NCI-H526 (cell line): ENCODE measurements at regions not wholly inside any gene's neighbourhood (a gene's known extent, or its start where the extent isn't known, plus 50 kb on each side); places are given as distances from the start of the nearest gene placed in this dataset.

Experiments
- DNase-seq, 2 experiments: peaks; one replicate each; lab custom pipeline; 2025; lab: John Stamatoyannopoulos, UW

DNA sequence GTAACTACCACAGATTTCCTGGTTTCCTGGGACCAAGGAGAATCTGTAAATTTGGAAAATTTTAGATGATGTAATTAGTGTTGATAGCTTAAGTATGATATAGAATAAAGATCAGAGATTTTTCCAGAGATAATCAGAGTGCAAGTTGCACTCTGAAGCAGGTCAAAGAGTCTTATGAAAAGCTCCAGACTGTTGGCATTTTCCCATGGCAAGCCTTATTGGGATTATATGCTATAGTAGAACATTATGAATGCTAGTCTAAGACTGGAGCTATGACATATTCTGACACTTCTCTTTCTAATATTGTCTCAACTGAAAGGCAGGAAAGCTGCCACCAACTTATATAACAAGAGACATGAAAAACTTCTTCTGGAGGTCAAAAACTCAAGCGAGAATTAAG, 1638.3 kb upstream of the LRRTM1 start:
- DNase-seq: no peak

DNA sequence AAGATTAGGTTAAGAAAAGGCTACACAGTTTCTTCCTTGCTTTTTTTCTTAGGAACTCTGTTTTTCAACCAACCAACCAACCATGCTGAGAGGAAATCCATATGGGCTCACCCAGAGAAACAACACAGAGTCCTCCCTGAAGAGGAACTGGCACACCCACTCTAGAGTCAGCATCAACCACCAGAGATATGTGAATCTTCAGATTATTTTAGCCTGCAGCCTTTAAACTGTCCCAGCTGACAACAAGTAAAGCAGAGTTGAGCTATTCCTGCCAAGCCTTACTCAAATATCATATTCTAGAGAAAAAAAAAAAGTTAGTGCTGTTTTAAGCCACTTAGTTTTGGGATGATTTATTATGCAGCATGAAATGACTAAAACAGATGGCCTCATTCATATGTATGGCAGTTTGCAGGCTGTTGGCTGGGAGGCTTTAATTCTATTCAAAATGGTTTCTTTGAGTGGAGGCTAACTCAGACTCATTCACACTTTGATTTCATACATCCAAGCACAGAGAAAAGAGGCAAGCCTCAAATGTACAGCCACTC, 1637.7 kb upstream of the LRRTM1 start:
- no peak for DNase-seq

DNA sequence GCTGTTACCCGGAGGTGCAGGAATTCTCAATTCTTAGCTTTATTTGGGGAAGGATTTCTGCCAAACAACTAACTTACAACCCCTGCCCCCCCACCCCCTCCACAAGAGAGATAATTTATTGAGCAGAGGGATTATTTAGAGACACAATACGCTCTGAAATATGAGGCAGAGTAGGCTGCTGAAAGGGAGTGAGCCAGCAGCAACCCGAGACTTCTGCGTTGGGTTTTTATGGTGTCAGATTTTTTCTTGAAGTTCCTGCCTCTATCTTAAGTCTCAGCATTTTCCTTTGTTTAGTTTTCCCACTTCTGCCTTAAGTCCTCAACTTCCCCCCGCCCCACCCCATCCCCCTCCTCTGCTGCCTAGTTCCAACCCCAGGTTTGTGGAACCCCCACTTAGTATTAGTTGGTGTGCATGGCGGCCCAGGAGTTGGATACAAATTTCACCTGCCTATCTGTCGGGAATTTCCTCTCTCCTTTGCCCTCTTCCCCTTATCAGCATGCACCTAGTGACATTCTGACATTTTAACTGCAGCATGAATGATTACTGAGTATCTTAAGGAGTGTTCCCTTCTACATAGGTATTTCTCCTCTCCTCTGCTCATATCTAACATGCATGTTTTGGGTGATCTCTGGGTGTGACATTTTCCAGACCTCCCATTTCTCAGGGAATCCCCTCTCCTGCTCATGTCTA, 1635.9 kb upstream of the LRRTM1 start:
- no peak for DNase-seq

DNA sequence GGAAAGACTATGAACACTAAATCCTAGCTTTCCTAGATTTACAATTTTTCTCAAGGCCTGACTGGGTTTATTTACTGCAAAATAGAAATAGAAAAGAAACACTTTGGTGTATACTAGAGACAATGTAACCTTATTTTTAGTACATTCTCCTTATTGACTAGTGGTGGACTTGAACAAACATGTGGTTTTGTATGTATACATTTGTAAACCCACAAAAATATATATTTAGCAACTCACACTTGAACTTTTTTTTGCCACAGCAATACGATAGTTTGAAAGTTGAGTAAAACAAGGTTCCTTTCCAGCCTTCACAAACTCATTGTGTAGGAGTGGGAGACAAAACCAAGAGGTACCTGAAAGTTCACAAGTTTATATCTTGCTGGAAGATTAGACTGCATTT, 1633.4 kb upstream of the LRRTM1 start:
- DNase-seq: no peak

DNA sequence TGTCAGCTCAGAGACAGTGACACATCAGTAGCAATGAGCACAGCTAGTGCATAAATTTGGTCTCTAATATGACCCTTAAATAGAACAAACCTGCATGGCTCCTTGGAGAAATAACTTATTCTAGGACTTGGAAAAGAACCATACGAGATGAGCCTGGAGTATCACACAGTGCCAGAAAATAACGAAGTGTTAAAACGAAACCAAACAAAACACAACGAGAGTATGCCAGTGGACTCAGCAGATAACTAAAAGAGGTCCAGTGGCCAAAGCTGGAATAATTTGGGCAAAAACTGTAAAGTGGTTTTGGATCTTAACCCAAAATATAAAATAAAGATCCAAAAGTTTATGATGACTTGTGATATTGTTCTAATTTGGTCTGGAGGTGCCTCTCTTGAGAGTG, 1599.0 kb upstream of the LRRTM1 start:
- no peak for DNase-seq

DNA sequence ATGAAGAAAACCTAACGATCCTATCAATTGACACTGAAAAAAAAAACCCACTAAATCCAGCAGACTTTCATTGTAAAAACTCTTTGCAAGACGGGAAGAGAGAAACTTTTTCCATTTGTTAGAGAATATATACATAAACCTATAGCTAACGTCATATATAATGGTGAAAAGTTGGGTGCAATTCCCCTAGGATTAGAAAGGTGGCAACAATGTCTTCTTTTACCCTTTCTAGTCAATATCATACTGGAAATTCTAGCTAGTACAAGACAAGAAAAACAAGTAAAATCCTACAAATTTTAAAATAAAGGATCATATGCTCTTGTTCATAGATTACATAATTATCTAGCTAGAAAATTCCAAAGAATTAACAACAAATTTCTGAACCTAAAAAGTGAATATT, 1596.5 kb upstream of the LRRTM1 start:
- peak in 1 of 2 experiments; percentile 6 for DNase-seq

DNA sequence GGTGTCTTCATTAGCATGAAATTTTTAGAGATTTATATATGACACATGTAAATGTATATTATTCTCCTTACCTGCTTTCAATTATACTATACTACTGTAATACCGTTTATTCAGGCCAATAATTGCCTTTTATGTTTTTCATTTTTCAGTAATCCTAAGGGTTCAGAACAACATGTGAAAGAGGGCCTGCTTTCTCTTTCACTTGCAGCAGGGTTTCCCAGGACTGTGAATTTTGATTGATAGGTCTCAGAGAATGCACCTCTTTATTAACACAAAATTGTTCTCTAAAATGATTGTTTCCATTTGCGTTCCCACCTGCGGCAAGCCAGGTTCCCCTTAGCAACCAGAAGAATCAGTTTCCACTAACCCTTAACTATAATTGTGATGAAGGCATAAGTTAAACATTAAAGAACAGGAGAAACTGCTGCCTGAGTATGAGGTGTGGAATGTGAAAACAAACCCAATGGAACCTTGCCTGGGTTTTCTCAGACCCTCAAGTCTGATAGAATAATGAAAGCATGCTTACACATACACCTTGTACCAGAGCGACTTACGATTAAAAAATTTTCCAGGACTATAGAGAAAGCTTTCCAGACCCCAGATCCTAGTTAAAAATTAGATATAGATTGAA, 1591.2 kb upstream of the LRRTM1 start:
- no peak for DNase-seq

DNA sequence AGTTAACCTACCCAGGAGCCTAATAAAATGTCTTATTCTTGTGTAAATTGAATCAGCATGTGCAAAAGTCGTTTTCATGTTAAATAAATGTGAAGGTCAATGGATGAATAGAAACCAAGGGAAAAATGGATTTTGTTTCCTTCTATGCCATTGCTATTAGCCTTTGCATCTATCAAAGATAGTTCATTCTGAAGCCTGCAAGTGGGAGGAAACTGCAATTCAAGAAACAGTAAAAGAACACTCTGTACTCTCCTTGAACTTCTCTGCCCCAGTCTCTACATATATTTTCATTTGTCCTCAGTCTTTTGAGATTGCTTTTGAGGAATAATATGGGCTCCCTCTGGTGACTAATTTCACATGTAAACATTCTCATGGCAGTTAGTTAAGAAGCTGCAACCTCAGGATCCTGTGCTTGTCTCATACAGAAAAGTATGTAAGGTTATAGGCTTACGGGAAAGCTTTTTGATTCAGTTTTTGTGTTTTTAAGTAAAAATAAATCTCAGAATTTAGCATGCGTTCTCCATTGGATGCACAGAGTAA, 1590.0 kb upstream of the LRRTM1 start:
- DNase-seq: peak in 1 of 2 experiments; percentile 16

DNA sequence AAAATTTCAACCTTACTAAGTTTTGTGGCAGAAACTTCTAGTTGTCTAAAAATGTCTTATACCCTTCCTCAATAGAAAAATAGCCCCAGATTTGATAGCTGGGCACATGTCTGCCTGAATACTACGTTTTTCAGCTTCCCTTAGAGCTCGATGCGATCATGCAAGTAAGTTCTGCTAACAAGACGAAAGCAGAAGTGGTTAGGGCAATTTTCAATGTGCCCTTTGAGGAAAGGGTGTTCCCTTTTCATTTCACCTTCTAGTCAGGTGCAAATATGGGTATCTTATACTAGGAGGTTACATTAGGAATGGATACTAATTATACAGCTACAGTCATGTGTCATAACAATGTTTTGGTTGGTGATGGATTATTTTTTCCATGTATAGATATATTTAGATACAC, 1572.1 kb upstream of the LRRTM1 start:
- DNase-seq: no peak

DNA sequence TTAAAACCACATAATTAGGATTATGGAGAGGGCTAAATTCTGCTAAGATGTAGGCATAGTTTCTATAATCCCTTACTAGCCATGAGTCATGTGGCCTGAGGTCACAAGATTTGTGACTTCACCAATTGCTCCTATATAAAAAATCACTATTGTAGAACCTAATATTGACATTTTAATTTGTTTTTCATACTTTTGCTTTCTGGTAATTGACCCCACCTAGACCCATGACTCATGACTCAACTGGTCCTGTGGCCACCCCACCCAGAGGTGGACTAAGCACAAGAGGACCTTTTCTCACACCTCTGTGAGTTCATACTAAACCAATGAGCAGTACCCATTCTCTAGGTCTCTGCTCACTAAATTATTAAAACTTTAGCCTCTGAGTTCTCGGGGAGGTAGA, 1567.5 kb upstream of the LRRTM1 start:
- DNase-seq: no peak

DNA sequence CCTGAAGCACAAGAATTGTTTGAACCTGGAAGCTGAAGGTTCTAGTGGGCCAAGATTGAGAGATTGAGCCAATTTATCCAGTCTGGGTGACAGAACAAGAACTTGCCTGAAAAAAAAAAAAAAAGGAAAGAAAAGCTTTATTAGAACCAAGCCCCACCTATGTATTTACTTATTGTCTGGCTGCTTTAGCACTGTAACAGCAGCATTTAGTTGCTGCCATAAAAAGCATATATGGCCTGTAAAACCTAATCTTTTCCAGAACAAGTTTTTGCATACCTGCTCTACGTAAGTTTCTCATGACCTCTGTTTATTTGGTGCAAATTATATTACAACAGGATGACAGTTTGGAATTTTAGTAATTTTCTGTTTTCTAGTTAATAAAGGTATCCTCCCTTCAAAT, 1565.6 kb upstream of the LRRTM1 start:
- no peak for DNase-seq

DNA sequence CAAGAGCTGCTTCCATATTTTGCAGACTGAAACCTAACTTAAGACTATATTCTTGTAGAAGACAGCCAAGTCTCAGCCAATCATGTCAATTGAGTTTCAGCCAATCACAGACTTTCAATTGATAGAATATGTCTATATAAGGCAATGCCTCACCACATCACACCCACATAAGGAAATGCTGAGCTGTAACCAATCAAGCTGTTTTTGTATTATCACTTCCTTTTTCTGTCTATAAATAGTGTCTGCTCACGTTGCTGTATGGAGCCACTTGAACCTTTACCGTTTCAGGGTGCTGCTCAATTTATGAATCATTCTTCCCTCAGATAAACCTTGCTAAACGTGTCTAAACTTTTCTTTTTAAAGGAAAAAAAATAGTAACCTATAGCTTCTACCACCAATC, 1554.4 kb upstream of the LRRTM1 start:
- DNase-seq: no peak

DNA sequence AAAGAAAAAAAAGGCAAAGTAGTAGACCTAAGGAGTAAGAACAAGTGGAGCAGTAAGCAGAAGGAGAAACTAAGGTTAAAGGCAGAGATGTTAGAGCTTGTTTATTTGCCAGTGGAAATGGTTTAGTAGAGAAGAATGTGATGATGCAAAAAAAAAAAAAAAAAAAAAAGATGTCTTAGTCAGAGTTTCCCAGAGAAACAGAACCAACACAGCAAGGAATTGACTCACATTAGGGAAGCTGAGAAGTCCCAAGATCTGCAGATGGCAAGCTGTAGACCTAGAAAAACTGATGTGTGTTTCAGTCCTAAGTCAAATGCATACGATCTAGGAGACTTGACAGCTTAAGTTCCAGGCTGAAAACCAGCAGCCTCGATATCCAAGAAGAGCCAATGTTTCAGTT, 1548.8 kb upstream of the LRRTM1 start:
- no peak for DNase-seq

DNA sequence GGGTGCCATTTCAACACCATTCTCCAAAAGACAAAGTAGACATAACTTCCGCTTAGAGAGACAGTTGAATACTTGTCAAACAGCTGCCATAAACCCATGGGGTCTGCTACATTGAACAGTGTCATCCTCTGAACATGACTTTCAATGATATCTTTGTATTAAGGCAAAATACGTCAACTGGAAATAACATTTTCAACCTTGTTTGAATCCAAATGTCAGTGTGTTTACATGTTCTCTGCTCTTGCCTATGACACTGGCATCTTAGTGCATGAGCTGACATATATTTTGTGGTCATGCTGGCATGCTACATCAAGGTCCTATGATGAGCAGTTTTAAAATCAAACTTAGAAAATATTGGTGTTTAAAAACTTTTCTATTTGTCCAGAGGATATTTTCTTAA, 1548.1 kb upstream of the LRRTM1 start:
- no peak for DNase-seq

DNA sequence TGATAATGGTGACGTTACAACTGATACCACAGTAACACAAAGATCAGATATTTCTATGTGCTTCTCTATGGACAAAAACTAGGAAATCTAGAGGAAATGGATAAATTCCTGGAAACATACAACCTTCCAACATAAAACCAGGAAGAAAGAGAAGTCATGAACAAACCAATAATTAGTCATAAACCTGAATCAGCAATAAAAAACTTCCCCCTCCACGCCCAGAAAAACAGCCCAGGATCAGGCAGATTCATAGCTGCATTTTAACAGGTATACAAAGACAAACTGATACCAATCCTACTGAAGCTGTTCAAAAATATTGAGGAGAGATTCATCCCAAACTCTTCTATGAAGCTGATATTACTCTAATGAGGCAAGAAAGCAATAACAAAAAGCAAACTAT, 1535.2 kb upstream of the LRRTM1 start:
- DNase-seq: no peak

DNA sequence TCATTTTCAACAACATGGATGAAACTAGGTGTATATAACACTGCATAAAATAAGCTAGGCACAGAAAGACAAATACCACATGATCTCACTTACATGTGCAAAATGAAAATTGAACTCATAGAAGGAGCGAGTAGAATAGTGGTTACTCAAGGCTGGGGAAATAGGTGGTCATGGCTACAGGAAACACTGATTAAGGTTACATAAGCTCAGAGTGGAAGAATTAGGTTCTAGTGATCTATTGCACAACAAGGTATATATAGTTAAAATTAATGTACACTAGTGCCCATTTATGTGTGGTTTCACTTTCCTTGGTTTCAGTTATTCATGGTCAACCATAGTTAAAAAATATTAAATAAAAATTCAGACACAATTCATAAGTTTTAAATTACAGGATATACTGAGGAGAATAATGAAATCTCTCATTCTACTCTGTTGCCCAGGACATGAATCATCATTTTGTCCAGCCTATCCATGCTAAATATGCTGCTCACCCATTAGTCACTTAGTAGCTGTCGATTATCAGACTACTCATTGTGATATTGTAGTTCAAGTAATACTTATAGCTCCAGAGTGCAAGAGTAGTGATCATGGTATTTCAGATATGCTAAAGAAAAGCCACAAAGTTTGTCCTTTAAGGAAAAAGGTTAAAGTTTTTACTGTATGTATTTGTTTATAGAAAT, 1530.9 kb upstream of the LRRTM1 start:
- DNase-seq: no peak

DNA sequence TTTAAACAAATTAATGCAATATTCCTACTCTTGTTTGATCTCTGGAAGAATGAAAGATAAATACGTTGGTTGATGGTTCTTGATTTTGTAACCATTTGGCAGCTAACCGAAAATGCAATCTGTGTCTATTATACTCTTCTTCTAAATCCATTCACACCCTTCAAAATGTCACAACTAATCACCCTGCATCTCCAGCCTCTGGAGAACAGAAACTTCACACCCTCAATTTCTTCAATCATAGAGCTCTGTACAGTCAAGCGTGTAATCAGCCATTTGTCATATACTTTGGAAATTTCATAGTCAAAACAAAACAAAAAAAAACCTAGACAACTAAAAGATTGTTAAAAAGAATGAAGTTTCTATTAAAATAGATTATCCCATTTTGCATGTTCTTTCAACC, 1482.3 kb upstream of the LRRTM1 start:
- DNase-seq: no peak

DNA sequence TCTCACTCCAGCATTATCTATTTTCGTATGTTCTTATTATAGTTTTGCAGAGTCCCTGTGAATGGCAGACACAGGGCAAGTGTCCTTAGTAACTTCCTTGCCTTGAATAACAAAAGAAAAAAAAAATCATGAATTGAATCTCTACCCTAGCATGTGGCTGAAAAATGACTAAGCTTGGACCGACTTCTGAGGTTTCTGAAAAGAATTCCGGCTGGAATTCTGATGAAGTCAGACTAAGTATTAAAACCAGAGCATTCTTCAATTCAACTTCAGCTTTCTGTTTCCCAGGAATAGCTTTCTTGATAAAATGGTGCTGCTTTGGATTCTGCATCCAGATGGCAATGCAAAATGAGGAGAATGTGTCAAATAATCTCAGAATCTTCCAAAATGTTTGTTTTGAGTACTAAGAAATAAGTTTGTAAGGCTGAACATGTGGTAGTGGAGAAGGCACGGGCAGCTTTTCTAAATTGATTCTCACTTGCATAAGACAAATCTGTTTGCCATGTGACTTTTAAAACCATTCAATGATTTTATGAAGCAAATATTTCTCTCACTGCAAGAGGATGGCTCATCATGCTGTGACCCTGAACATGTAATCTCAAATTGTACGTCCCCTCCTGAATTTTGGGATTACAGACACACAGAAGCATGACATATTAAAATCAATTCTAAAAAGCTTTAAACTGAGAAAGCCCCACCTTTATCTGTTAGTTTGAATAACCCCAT, 1462.8 kb upstream of the LRRTM1 start:
- DNase-seq: no peak

DNA sequence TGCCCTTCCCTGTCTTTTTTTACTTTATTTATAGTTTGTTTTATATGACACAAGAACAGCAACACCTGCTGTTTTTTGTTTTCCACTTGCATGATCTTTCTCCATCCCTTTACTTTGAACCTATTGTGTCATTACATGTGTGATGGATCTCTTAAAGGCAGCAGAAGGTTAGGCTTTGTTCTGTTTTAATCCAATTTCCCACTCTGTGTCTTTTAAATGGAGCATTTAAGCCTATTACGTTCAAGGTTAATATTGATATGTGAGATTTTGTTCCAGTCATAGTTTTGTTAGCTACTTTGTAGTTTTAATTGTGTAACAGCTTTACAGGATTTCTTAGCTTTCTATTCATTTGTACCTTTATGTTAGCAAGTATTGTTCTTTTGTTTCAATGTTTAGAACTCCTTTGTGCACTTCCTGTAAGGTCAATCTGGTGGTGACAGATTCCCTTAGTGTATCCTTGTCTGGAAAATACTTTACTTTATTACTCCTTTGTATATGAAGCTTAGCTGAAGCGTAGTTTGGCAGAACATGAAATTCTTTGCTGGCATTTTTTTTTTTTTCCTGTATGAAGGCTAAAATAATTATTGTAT, 1443.0 kb upstream of the LRRTM1 start:
- DNase-seq: no peak

DNA sequence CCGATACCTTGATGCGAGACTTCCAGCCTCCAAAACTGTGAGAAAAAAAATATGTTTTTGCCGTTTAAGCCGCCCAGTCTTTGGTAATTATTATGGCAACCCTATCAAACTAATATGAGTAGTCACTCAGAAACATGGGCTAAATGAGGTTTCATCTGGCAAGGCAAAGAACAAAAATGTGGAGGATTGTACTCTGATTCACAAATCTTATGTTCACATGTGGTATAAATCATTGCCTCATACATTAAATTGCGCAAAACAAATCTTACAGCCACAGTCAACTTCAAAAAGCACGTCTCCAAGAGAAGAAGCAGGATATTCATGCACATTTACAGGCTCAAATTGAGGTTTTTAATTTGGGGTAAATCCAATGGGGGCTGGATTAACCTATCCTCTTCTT, 1435.4 kb upstream of the LRRTM1 start:
- DNase-seq: no peak

DNA sequence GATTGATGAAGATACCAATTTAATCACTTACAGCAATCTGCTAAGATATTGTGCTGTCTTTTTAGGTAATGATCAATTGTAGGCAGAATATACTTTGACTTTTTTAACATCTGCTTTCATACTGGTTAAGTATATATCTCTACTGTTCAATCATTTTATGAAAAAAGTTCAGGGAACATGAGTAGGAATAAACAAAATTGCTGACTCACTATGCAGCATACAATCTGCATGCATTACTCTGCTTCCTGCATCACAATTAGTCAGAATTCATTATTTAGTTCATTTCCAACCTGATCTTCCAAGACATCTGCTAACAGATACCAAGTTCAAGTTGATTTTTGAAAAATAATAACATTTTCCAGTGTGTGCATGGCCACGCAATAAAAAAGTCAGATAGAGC, 1430.4 kb upstream of the LRRTM1 start:
- DNase-seq: no peak

DNA sequence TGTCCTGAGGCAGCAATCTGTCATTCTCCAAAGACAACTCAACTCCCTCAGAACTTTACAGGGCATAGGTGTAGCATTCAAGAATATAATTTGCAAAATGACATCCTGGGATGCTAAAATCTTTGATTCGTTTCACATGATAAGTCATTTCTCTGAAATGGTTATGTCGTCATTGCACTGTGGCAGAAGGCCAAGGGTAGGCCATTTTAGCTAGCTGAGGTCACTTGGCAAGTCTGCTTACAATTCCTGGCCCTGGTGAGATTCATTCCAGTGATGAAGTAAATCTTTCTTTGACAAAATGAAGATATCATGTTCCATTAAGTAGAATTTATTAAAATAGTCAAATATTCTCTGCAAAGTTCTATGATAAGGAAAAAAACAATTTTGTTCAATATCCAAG, 1410.3 kb upstream of the LRRTM1 start:
- DNase-seq: no peak
